Spleen (tissue), 7 donors: ENCODE measurements at regions not wholly inside any gene's neighbourhood (a gene's known extent, or its start where the extent isn't known, plus 50 kb on each side); places are given as distances from the start of the nearest gene placed in this dataset.

Experiments used
- POLR2A ChIP-seq, 3 donors: fragments of 450-650 bp; IDR thresholded peaks; one replicate each; pipeline ENCODE4 v1.5.1; 2017; ENCODE audit warnings: antibody characterized with exemption in 3 of 3, mild to moderate bottlenecking in 1 of 3
- POLR2AphosphoS5 ChIP-seq, 3 donors: sonication (generic); formaldehyde crosslinking; IDR thresholded peaks; one replicate each; pipeline ENCODE4 v1.5.1; 2017; ENCODE audit warnings: antibody characterized with exemption in 3 of 3
- TF ChIP-seq, protein P1 (sequence below), 11 experiments: fragments of 200-600 bp in 7 of 11; fragments of 450-650 bp in 4 of 11; sonication (generic) in 4 of 11; IDR thresholded peaks in 8 of 11; conservative IDR thresholded peaks in 3 of 11; 1 replicate in 7 of 11; 2 replicates in 4 of 11; pipeline versions ENCODE4 v1.4.0 to v1.8.0; 2016 to 2021; ENCODE audit warnings: antibody characterized with exemption in 11 of 11, inconsistent platforms in 4 of 11, mild to moderate bottlenecking in 1 of 11
- donor health status: DM: no; HTN: no; CAD: no; lungs with moderate emphysema.
- donor health status: DM: no; HTN: no; CAD: no.
- donor health status: DM: no; HTN: no; CAD: no.

DNA sequence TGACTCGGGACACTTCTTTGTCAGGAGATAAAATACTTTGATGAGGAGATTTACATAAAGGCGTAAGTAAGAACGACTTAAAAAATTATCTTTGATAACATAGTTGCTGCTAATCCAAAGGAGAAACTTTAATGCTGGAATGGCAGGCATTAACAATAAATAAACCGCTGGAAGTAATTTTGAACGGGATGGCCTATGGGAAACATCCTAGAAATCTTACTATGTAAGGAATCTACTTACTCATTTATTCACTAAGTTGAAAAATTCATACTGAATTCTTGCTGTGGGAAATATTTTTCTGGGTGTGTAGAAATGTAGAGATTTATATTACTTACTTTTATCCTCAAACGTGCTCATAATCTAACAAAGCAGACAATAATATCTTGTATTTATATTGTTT lies 425.7 kb upstream of the ZFP42 start:
- TF ChIP-seq POLR2A (IDR thresholded peaks at IDR 0.05) (no peak), POLR2AphosphoS5 (IDR thresholded peaks at IDR 0.05) (no peak)
- TF ChIP-seq, protein P1, sequence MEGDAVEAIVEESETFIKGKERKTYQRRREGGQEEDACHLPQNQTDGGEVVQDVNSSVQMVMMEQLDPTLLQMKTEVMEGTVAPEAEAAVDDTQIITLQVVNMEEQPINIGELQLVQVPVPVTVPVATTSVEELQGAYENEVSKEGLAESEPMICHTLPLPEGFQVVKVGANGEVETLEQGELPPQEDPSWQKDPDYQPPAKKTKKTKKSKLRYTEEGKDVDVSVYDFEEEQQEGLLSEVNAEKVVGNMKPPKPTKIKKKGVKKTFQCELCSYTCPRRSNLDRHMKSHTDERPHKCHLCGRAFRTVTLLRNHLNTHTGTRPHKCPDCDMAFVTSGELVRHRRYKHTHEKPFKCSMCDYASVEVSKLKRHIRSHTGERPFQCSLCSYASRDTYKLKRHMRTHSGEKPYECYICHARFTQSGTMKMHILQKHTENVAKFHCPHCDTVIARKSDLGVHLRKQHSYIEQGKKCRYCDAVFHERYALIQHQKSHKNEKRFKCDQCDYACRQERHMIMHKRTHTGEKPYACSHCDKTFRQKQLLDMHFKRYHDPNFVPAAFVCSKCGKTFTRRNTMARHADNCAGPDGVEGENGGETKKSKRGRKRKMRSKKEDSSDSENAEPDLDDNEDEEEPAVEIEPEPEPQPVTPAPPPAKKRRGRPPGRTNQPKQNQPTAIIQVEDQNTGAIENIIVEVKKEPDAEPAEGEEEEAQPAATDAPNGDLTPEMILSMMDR (IDR thresholded peaks at IDR 0.05 in 8 of 11, conservative IDR thresholded peaks at IDR 0.05 in 3 of 11): no peak
